HG02943 (cell line): ENCODE measurements at regions not wholly inside any gene's neighbourhood (a gene's known extent, or its start where the extent isn't known, plus 50 kb on each side); places are given as distances from the start of the nearest gene placed in this dataset.

ENCODE experiments used
- ATAC-seq: cut with Tn5 transposase; IDR thresholded peaks from one replicate; pipeline ENCODE4 v1.9.1; 2021; ENCODE audit warnings: mild to moderate bottlenecking, low read depth, moderate library complexity; ENCODE audit not compliant: unreplicated experiment

DNA sequence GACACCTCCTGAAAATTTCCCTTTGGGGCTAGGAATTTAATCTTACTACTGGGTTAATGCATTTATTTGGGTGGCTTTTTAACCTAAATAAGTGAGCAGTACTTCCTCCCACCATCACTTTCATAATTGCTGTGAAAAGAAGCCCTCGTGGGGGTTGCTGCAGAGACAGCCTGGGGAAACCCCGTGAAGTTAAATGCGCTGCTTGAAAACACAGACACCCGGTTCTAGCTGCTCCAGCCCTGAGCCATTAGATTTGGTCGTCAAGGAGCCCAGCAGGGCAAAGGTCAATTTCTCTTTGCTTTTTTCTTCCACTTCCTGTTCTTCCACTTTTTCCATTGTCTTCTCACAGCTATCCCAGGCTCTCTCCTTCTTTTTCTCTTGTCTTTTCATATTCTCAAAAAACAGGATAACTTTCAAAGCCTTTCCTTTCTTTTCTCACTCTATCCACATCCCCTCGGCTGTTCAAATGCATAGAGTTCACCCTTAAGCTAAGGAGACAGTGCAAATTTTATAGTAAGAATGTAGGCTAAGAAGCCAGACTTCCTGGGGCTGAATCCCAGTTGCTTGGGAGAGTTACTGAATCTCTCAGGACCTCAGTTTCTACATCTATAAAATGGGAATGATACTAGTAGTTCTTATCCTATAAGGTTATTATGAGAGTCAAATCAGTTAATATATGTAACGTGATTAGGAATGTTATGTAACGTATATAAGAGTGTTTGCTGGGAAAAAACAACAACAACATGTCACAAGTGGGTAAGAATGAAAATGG is 91.5 kb upstream of the ZNF827 start:
- ATAC-seq, result peak; percentile 79

DNA sequence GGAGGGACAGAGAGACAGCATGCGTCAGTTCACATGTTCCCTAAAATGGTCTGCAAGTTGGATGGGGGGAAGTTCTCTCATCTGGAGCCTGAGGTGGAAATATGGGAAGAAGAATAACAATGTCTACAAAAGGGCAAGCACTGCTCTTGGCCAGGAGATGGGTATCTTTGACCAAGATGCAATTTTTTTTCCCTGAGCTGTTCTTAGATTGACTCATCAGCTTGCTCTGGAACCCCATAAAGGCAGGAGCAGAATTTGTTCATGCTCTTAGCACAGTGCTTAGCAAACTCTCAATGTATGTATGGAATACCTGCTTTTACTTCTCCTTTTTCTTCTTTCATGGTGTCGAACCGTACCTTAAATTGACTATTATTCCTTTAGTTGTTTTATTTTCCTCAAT is 90.5 kb upstream of the ZNF827 start:
- no peak for ATAC-seq

DNA sequence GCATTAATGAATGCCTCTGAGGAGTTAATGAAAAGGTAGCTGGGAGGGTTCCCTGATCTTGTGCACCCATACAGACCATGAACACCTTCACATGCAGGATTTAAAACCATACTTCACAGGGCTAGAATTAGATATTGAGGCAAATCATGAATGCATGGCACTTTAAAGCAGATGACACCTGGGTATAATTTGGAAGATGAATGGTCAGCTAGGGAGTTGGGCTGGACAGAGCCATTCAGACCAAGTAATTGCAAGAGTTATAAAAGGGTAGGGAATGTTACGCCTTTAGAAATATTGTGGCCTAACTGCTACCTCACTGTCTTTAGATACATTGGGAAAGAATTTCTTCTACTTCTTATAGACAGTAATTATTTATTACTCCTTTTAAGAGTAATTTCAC is 89.1 kb upstream of the ZNF827 start:
- ATAC-seq, result no peak

DNA sequence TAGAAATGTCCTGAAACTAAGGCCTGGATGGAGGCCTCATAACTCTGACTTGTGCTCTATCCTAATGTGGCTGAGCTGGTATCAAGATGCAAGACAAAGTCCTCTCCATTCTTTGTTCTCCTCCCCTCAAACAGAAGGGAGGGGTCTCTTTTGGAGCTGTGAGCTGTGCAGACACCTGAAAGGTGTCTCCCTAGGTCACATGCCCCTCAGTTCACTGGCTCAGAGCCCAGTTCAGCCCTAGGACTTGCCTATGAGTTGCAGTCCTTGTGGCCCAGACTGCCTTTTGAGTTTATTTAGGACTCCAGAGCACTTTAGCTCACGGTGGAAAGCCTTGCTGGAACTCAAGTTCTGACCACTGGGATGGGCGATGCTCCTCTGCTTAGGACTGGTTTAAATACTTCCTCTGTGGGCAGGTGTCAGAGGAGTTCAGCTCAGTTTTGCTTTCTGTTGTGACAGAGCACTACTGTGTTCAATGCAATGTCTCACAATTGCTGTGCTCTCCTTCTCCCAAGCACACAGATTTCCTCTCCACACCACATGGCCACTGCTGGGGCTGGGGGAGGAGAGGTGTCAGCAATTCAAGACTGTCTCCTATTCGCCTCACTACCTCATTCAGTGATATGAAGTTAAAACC is 84.8 kb upstream of the ZNF827 start:
- ATAC-seq, result peak; percentile 98

DNA sequence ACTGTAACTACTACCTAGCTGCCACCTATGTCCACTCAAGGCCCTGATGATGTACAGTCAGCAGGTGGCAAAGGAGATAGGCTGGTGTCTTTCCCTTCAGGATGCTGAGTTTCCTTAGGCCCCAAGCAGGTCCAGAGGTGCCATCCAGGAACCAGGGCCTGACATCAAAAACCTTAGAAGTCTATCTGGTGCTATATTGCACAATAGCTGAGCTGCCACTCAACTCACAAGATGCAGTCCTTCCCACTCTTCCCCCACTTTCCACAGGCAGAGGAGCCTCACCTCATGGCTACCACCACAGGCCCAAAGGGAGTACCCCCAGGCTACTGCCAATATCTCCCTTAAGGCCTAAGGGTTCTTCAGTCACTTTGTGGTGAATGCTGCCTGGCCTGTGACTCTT is 83.9 kb upstream of the ZNF827 start:
- ATAC-seq, result no peak

DNA sequence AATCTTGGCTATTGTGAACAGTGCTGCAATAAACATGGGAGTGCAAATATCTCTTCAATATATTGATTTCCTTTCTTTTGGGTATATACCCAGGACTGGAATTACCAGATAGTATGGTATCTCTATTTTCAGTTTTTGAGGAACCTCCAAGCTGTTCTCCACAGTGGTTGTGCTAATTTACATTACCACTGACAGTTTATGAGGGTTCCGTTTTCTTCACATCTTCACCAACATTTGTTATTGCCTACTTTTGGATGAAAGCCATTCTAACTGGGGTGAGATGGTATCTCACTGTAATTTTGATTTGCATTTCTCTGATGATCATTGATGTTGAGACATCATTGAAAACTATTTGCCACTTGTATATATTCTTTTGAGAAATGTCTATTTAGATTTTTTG is 79.6 kb upstream of the ZNF827 start:
- no peak for ATAC-seq

DNA sequence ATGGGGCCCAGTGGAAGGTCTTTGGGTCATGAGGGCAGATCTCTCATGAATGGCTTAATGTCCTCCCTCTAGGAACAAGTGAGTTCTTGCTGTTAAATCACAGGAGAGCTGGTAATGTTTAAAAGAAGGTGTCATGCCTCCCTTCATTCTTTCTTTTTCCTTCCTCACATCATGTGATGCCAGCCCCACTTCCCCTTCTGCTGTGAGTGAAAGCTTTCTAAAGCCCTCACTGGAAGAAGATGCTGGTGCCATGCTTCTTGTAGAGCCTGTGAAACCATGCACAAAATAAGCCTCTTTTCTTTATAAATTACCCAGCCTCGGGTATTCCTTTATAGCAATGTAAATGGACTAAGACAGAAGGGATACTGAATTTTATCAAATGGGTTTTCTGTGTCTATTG is 66.1 kb upstream of the ZNF827 start:
- no peak for ATAC-seq

DNA sequence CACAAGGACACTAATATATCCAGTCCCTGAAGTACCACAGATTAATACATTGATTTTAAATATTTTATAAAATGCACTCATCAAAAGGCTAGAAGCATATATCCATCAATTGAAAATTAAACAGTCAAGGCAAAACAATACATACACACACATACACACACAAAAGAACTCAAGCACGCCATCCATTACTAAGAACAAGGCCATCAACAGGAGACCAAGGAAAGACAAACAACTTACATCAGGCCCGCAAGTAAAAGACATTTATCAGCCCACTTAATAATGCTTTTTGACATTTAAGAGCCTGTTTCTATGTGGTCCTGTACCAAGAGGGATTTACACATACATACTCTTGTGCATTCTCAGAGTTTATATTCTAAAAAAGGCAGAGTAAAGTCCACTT is 50.0 kb upstream of the ZNF827 start:
- ATAC-seq, result no peak
